ENCODE measurements at regions not wholly inside any gene's neighbourhood (a gene's known extent, or its start where the extent isn't known, plus 50 kb on each side); places are given as distances from the start of the nearest gene placed in this dataset.

- TF ChIP-seq CTCF (conservative IDR thresholded peaks at IDR 0.05; ENCODE audit: low read depth, low read length), result no peak
- no peak for TF ChIP-seq RFX5 (IDR thresholded peaks at IDR 0.05; ENCODE audit: low read depth, low read length)
- no peak for TF ChIP-seq MAZ (IDR thresholded peaks at IDR 0.05; ENCODE audit: borderline replicate concordance, low read depth, low read length)
- no peak for TF ChIP-seq POLR2A (IDR thresholded peaks at IDR 0.05; ENCODE audit: low read depth, low read length)
- no peak for TF ChIP-seq RCOR1 (IDR thresholded peaks at IDR 0.05; ENCODE audit: insufficient replicate concordance, low read length)
- TF ChIP-seq, protein P1, sequence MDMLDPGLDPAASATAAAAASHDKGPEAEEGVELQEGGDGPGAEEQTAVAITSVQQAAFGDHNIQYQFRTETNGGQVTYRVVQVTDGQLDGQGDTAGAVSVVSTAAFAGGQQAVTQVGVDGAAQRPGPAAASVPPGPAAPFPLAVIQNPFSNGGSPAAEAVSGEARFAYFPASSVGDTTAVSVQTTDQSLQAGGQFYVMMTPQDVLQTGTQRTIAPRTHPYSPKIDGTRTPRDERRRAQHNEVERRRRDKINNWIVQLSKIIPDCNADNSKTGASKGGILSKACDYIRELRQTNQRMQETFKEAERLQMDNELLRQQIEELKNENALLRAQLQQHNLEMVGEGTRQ (IDR thresholded peaks at IDR 0.05; ENCODE audit: low read depth, low read length), result no peak
- TF ChIP-seq BHLHE40 (IDR thresholded peaks at IDR 0.05; ENCODE audit: low read depth, low read length), result no peak
- no peak for TF ChIP-seq CEBPB (IDR thresholded peaks at IDR 0.05; ENCODE audit: low read depth, low read length)
- TF ChIP-seq MAFK (IDR thresholded peaks at IDR 0.05; ENCODE audit: low read depth, low read length), result no peak
- no peak for TF ChIP-seq SMC3 (IDR thresholded peaks at IDR 0.05; ENCODE audit: low read depth, low read length)
- no peak for TF ChIP-seq RAD21 (IDR thresholded peaks at IDR 0.05; ENCODE audit: low read length)
Measured at GRCh38 chrX:45454290-45454689, 253.6 kb upstream of the DIPK2B start.

Measured in IMR-90 (cell line).